Breast epithelium (tissue), 4 donors: ENCODE measurements at regions not wholly inside any gene's neighbourhood (a gene's known extent, or its start where the extent isn't known, plus 50 kb on each side); places are given as distances from the start of the nearest gene placed in this dataset.

Experiments used
- DNase-seq, 2 donors: peaks; one replicate each; pipeline ENCODE4 v3.0.0-alpha.2; 2019; ENCODE audit warnings: low spot score in 2 of 2
- H3K27ac ChIP-seq, 2 donors: fragments of 200-600 bp; sonication (generic) in 1 of 2; one replicate each; pipeline ENCODE4 v1.5.1; 2016 to 2019; ENCODE audit warnings: mild to moderate bottlenecking in 1 of 2
- H3K27me3 ChIP-seq, 2 donors: fragments of 200-600 bp; sonication (generic) in 1 of 2; one replicate each; pipeline versions ENCODE4 v1.5.1 to v1.6.0; 2017 to 2019; ENCODE audit warnings: control low read depth in 1 of 2, mild to moderate bottlenecking in 1 of 2
- H3K36me3 ChIP-seq: fragments of 200-600 bp; one replicate; pipeline ENCODE4 v1.5.1; 2019
- H3K4me1 ChIP-seq, 2 donors: fragments of 200-600 bp; sonication (generic); one replicate each; pipeline ENCODE4 v1.5.1; 2016 to 2019; ENCODE audit warnings: control low read depth in 1 of 2
- H3K4me3 ChIP-seq, 3 donors: fragments of 200-600 bp; sonication (generic); 1 replicate in 2 of 3; 2 replicates in 1 of 3; pipeline ENCODE4 v1.5.1; 2016 to 2019; ENCODE audit warnings: mild to moderate bottlenecking in 3 of 3, moderate library complexity in 2 of 3
- H3K9me3 ChIP-seq, 2 donors: fragments of 200-600 bp; sonication (generic) in 1 of 2; one replicate each; pipeline ENCODE4 v1.5.1; 2016 to 2019; ENCODE audit warnings: control low read depth in 1 of 2
- CTCF ChIP-seq, 3 donors: fragments of 450-650 bp; IDR thresholded peaks; one replicate each; pipeline ENCODE4 v1.5.1; 2016 to 2017; ENCODE audit warnings: antibody characterized with exemption in 3 of 3, mild to moderate bottlenecking in 3 of 3, moderate library complexity in 3 of 3
- POLR2A ChIP-seq: fragments of 450-650 bp; IDR thresholded peaks from one replicate; pipeline ENCODE4 v1.6.1; 2016; ENCODE audit warnings: antibody characterized with exemption, mild to moderate bottlenecking, moderate library complexity
- POLR2AphosphoS5 ChIP-seq, 3 donors: sonication (generic); formaldehyde crosslinking; IDR thresholded peaks; one replicate each; pipeline ENCODE4 v1.6.1; 2017; ENCODE audit warnings: antibody characterized with exemption in 3 of 3
- intact Hi-C: fragments of 100-400 bp; cut with DNase I; formaldehyde crosslinking; loops from one replicate; pipeline ENCODE4 v1.15.1; 2023; ENCODE audit warnings: low total_unique reads

- no peak for TF ChIP-seq POLR2AphosphoS5 (IDR thresholded peaks at IDR 0.05)
- TF ChIP-seq POLR2A = no peak
- no peak for TF ChIP-seq CTCF (IDR thresholded peaks at IDR 0.05)
- H3K4me3 ChIP-seq = no peak overlapping the region
Measured at GRCh38 chr10:60570272-60570865, 180.7 kb upstream of the ANK3 start.

DNA sequence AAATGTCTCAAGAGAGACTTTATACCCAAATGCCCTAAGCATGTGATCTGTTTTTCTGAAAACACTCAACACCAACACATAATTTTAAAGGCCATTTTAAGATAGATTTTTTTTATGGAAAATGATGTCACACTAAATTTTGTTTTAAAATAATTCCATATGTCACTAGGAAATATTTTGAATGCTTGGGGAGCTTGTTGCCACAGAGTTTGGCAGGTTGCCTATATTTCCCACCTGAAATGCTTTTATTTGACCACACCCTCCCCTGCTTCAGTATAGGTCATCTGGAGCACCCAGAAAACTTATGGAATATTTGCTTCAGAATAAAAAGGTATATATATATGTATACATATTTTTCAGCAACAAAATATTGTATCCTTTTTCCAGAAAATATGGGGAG is 180.0 kb upstream of the ANK3 start:
- TF ChIP-seq POLR2A = no peak
- TF ChIP-seq CTCF (IDR thresholded peaks at IDR 0.05) = no peak
- TF ChIP-seq POLR2AphosphoS5 (IDR thresholded peaks at IDR 0.05) = no peak
- intact Hi-C loops = no loop called here
- H3K36me3 ChIP-seq = no peaks in the 10 kb centered on the region
- H3K9me3 ChIP-seq = peaks cover 0 to 6% of the 10 kb centered on the region in 2 donors
- H3K4me1 ChIP-seq = no peaks in the 10 kb centered on the region
- no peak overlapping the region for H3K27ac ChIP-seq
- DNase-seq = no peak
- no peak overlapping the region for H3K4me3 ChIP-seq
- no peaks in the 10 kb centered on the region for H3K27me3 ChIP-seq

More at GRCh38 chr10:60570272-60570865, 180.7 kb upstream of the ANK3 start:
- intact Hi-C loops = no loop called here
- no peak for DNase-seq
- Histone ChIP-seq H3K36me3 (no peaks in the 10 kb centered on the region), H3K27ac (no peak overlapping the region), H3K9me3 (peaks cover 0 to 6% of the 10 kb centered on the region in 2 donors), H3K4me1 (no peaks in the 10 kb centered on the region), H3K27me3 (no peaks in the 10 kb centered on the region)

GRCh38 chr10:60566096-60566495 is 176.4 kb upstream of the ANK3 start:
- no peak overlapping the region for H3K4me3 ChIP-seq
- intact Hi-C loops = loop anchor here (1.0 kb wide), 1 partner anchor 10 kb away; no protein-coding TSS in a partner anchor

DNA sequence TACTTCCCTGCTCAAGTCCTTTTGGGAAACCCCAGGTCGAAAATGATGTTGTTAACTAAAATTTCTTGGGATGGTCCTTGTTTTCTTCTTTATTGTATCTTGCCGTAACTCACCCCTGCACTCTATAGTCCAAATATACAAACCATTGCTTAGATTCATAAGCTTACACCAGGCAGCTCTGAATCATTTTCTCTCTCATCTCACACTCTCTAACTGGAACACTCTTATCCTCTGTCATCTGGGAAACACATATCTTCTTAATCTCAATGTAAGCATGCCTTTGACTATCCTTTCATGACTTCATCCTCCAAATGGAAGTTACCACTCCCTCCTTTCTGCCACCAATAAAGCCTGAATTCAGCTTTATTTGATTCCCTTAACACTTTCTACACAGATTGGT is 175.8 kb upstream of the ANK3 start:
- Histone ChIP-seq H3K36me3 (no peaks in the 10 kb centered on the region), H3K4me1 (no peaks in the 10 kb centered on the region), H3K27ac (no peak overlapping the region), H3K9me3 (peaks cover 0 to 6% of the 10 kb centered on the region in 2 donors), H3K4me3 (no peak overlapping the region), H3K27me3 (no peaks in the 10 kb centered on the region)
- intact Hi-C loops = no loop called here
- TF ChIP-seq CTCF (IDR thresholded peaks at IDR 0.05) (no peak), POLR2AphosphoS5 (IDR thresholded peaks at IDR 0.05) (no peak), POLR2A (no peak)
- no peak for DNase-seq

More at GRCh38 chr10:60566096-60566495, 176.4 kb upstream of the ANK3 start:
- no peaks in the 10 kb centered on the region for H3K4me1 ChIP-seq
- TF ChIP-seq CTCF (IDR thresholded peaks at IDR 0.05) (no peak), POLR2A (no peak), POLR2AphosphoS5 (IDR thresholded peaks at IDR 0.05) (no peak)
- no peak overlapping the region for H3K27ac ChIP-seq
- no peaks in the 10 kb centered on the region for H3K36me3 ChIP-seq
- H3K9me3 ChIP-seq = peaks cover 0 to 6% of the 10 kb centered on the region in 2 donors
- no peaks in the 10 kb centered on the region for H3K27me3 ChIP-seq
- DNase-seq = no peak

- H3K4me3 ChIP-seq = no peak overlapping the region
- H3K27ac ChIP-seq = no peak overlapping the region
- no peak for TF ChIP-seq POLR2AphosphoS5 (IDR thresholded peaks at IDR 0.05)
- TF ChIP-seq CTCF (IDR thresholded peaks at IDR 0.05) = no peak
- no peak for TF ChIP-seq POLR2A
- peaks cover 0 to 6% of the 10 kb centered on the region in 2 donors for H3K9me3 ChIP-seq
- no peaks in the 10 kb centered on the region for H3K4me1 ChIP-seq
- DNase-seq = no peak
- H3K27me3 ChIP-seq = no peaks in the 10 kb centered on the region
- intact Hi-C loops = no loop called here
- no peaks in the 10 kb centered on the region for H3K36me3 ChIP-seq
Measured at GRCh38 chr10:60564475-60564874, 174.8 kb upstream of the ANK3 start.
